BE2C (cell line): ENCODE measurements at regions not wholly inside any gene's neighbourhood (a gene's known extent, or its start where the extent isn't known, plus 50 kb on each side); places are given as distances from the start of the nearest gene placed in this dataset.
"Not testable (repeated sequence)": the region's sequence is repeated elsewhere in the genome, so short reads cannot be mapped to it uniquely, and the experiment has no call there.

Experiments
- DNase-seq: peaks from one replicate; pipeline ENCODE4 v3.0.0-alpha.2; 2020
- H3K27me3 ChIP-seq: fragments of 250-450 bp; sonication (Bioruptor Pico); 2 replicates; pipeline ENCODE4 v1.5.1; 2020; ENCODE audit warnings: mild to moderate bottlenecking
- H3K36me3 ChIP-seq: fragments of 250-450 bp; sonication (Bioruptor Pico); 2 replicates; pipeline ENCODE4 v1.5.1; 2020; ENCODE audit warnings: mild to moderate bottlenecking
- H3K4me1 ChIP-seq: fragments of 250-450 bp; sonication (Bioruptor Pico); 2 replicates; pipeline ENCODE4 v1.5.1; 2020
- H3K4me3 ChIP-seq: 2 replicates; pipeline ENCODE4 v1.5.1; 2011; ENCODE audit warnings: low read depth, low read length
- H3K9me3 ChIP-seq: fragments of 250-450 bp; sonication (Bioruptor Pico); 2 replicates; pipeline ENCODE4 v1.5.1; 2020
- TF ChIP-seq, protein P1 (sequence below): IDR thresholded peaks from 2 replicates; pipeline ENCODE4 v1.5.1; 2012; ENCODE audit warnings: mild to moderate bottlenecking, low read depth, low read length

DNA sequence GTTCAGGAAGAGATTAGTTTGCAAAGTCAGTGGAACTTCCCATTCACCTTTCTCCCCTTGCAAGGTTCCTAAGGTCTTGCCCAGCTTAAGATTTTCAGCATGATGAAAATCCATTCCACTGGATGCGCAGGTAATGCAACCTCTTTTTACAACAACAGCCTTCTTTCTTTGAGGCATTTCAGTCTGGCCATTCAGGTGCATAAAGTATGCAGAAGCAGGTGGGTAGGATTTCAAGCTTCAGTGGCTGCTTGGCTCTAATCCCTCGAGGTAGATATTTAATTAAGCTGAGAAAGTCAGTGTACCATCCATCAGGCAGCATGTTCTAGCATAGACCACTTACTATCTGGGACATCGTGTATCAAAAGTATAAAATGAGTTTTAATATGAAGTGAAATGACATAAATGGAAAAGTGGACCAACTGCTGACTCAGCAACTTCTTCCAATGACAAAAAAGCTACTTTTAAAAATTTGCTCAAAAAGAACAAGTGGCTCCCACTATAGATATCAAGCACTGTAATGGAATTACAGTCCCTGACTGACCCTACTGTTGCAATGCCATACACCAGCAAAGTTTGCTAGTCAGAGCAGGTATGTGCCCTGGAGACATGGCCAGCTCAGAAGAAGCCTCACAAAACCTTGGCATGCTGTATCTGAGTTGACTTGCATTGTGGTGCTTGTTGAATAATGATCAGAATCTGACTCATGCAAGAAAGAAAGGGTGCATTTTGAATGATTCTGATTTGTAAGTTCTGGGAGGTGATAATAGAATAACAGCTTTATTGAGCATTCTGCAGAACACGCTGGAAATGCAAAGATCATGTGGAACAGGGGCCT lies 459.9 kb upstream of the MCTP2 start:
- DNase-seq = no peak
- Histone ChIP-seq H3K36me3 (no peaks in the 10 kb centered on the region), H3K4me1 (no peaks in the 10 kb centered on the region), H3K27me3 (no peaks in the 10 kb centered on the region), H3K9me3 (no peaks in the 10 kb centered on the region), H3K4me3 (no peak overlapping the region)
- TF ChIP-seq, protein P1, sequence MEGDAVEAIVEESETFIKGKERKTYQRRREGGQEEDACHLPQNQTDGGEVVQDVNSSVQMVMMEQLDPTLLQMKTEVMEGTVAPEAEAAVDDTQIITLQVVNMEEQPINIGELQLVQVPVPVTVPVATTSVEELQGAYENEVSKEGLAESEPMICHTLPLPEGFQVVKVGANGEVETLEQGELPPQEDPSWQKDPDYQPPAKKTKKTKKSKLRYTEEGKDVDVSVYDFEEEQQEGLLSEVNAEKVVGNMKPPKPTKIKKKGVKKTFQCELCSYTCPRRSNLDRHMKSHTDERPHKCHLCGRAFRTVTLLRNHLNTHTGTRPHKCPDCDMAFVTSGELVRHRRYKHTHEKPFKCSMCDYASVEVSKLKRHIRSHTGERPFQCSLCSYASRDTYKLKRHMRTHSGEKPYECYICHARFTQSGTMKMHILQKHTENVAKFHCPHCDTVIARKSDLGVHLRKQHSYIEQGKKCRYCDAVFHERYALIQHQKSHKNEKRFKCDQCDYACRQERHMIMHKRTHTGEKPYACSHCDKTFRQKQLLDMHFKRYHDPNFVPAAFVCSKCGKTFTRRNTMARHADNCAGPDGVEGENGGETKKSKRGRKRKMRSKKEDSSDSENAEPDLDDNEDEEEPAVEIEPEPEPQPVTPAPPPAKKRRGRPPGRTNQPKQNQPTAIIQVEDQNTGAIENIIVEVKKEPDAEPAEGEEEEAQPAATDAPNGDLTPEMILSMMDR = no peak

DNA sequence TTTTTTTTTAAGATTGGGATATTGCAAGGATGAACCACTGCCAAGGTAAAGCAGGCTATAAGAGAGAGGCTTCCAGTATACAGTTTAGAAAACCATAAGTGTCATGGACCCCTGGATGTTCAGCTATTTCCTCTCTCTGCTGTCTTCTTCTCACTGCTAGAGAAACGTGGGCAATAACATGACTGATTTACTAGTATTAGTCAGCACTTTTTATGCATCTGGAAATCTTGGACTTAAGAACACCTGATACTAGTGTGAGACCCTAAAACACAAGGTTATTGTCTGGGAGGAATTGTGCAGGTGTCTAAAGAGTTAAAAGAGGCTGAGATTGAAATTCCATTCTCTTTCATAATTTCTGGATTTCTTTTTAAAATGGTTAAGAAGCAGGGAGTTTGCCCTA lies 460.6 kb upstream of the MCTP2 start:
- H3K9me3 ChIP-seq = no peaks in the 10 kb centered on the region
- H3K36me3 ChIP-seq = no peaks in the 10 kb centered on the region
- no peaks in the 10 kb centered on the region for H3K27me3 ChIP-seq
- no peak overlapping the region for H3K4me3 ChIP-seq
- TF ChIP-seq, protein P1 = no peak
- no peak for DNase-seq
- no peaks in the 10 kb centered on the region for H3K4me1 ChIP-seq

DNA sequence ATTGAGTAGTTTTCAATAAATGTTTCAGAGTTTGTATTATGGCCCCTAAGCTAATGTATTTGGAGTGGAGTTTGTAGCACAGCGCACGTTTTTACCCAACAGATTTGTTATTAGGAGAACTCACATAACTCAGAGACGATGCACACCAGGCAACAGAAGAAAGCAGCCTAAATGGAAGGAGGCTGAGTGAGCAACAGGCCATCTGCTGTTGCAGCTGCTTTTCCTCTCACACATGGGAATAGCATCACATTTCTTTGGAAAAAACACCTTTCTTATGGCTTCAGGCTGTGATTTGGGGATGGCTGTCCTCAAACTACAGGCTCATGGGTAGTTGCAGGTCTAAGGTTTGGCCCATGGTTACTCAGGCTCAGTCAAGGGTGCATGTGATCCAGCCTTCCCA lies 469.3 kb upstream of the MCTP2 start:
- Histone ChIP-seq H3K4me1 (no peaks in the 10 kb centered on the region), H3K27me3 (no peaks in the 10 kb centered on the region), H3K4me3 (no peak overlapping the region), H3K9me3 (no peaks in the 10 kb centered on the region), H3K36me3 (no peaks in the 10 kb centered on the region)
- DNase-seq = no peak
- TF ChIP-seq, protein P1 = no peak

DNA sequence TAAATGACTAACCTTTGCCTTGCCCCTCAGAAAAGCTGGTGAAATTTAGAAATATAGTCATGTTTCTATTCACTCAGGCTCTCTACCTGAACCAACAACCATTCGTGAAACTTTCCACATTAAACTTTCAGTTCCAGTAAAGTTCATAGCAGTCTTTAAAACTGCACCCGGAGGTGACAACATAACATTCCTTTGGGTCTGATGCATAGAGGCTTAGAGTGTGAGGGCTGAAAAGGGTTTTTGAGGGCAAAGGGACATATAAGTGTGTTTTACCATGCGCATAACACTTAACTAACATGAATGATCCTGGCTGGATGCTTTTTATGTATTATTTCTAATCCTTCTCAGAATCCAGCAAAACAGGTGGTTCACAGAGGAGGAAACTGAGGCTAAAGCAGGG lies 471.7 kb upstream of the MCTP2 start:
- no peaks in the 10 kb centered on the region for H3K36me3 ChIP-seq
- H3K9me3 ChIP-seq = no peaks in the 10 kb centered on the region
- H3K4me1 ChIP-seq = no peaks in the 10 kb centered on the region
- no peak for DNase-seq
- TF ChIP-seq, protein P1 = no peak
- H3K4me3 ChIP-seq = no peak overlapping the region
- no peaks in the 10 kb centered on the region for H3K27me3 ChIP-seq

DNA sequence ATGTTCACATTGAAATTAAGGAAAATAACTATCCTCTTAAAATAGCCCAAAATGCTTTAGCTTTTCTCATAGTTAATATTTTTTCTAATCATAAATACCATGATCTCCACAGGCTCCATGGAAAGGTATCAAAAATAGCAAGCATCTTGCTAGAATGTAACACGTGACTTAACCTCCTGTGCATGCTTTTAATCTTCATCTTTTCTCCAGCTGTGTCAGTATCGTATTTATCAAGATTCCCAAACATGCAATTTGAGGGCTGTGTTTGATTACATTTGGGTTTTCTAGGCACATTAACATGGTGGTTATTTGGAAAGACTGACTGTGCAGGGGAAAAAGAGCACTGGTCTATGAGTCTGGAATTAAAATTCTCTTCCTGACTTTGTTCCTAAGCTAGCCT lies 472.5 kb upstream of the MCTP2 start:
- TF ChIP-seq, protein P1 = no peak
- Histone ChIP-seq H3K4me1 (no peaks in the 10 kb centered on the region), H3K9me3 (no peaks in the 10 kb centered on the region), H3K27me3 (no peaks in the 10 kb centered on the region), H3K4me3 (no peak overlapping the region), H3K36me3 (no peaks in the 10 kb centered on the region)
- no peak for DNase-seq

DNA sequence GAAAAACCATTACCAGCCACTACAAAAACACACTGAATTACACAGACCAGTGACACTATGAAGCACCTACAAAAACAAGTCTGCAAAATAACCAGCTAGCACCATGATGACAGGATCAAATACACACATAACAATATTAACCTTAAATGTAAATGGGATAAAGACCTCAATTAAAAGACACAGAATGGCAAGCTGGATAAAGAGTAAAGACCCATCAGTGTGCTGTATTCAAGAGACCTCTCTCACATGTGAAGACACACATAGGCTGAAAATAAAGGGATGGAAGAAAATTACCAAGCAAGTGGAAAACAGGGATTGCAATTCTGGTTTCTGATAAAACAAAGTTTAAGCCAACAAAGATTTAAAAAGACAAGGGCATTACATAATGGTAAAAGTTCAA lies 482.7 kb upstream of the MCTP2 start:
- Histone ChIP-seq H3K27me3 (no peaks in the 10 kb centered on the region), H3K4me3 (no peak overlapping the region), H3K36me3 (no peaks in the 10 kb centered on the region), H3K4me1 (no peaks in the 10 kb centered on the region), H3K9me3 (no peaks in the 10 kb centered on the region)
- no peak for DNase-seq
- TF ChIP-seq, protein P1 = no peak

DNA sequence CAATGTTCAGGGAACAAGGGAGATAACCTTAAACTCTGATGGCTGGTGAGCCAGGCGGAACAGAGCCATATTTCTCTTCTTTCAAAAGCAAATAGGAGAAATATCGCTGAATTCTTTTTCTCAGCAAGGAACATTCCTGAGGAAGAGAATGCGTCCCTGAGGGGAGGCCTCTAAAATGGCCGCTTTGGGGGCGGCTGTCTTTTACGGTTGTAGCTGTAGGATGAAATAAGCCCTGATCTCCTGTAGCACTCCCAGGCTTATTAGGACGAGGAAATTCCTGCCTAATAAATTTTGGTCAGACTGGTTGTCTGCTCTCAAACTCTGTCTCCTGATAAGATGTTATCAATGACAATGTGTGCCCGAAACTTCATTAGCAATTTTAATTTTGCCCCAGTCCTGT lies 496.4 kb upstream of the MCTP2 start:
- H3K9me3 ChIP-seq, H3K4me1 ChIP-seq, DNase-seq, H3K27me3 ChIP-seq, H3K36me3 ChIP-seq, H3K4me3 ChIP-seq: not testable (repeated sequence)
